ENCODE measurements at regions not wholly inside any gene's neighbourhood (a gene's known extent, or its start where the extent isn't known, plus 50 kb on each side); places are given as distances from the start of the nearest gene placed in this dataset.

DNA sequence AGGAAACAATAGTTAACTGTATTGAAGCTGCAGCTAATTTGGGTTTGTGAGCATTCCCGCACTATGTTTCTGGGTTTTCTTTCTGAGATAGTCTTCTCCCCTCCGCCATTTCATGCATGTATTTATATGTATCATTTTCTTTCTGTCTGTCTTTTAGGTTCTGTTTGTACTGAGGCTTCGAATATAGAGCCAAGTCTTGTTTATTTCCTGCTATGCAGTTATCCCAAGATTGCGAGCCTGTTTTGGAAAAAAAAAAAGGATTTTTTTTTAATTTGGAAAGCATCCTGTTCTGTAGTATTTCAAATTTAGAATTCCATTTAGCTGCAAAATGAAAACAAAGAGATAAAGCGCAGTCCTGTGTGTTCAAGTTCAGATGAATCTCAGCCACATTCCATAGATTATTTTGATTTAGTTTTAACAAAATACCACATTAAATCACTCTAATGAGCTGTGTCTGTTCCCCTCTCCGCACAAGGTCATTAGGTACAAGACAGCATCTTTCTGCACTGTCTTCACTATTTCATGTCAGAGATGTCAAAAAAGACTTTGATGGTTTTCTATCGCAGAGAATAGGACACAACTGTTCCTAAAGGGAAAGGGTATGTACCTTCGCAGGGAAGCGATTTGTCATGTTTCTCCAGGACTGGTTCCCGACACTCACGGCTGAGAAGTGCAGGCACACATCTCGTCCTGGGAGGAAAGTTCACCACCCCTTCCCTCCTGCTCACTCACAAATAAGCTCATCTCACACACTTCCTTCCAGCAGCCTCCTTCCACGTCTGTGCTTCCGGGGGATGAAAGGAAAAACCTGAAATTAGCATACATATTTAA is 443.4 kb downstream of the ZNF516 start:
- TF ChIP-seq, protein P1, sequence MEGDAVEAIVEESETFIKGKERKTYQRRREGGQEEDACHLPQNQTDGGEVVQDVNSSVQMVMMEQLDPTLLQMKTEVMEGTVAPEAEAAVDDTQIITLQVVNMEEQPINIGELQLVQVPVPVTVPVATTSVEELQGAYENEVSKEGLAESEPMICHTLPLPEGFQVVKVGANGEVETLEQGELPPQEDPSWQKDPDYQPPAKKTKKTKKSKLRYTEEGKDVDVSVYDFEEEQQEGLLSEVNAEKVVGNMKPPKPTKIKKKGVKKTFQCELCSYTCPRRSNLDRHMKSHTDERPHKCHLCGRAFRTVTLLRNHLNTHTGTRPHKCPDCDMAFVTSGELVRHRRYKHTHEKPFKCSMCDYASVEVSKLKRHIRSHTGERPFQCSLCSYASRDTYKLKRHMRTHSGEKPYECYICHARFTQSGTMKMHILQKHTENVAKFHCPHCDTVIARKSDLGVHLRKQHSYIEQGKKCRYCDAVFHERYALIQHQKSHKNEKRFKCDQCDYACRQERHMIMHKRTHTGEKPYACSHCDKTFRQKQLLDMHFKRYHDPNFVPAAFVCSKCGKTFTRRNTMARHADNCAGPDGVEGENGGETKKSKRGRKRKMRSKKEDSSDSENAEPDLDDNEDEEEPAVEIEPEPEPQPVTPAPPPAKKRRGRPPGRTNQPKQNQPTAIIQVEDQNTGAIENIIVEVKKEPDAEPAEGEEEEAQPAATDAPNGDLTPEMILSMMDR (IDR thresholded peaks at IDR 0.05): no peak
- TF ChIP-seq POLR2A (IDR thresholded peaks at IDR 0.05) (no peak), EP300 (IDR thresholded peaks at IDR 0.05) (no peak)
